GM12878 (cell line): ENCODE measurements at regions not wholly inside any gene's neighbourhood (a gene's known extent, or its start where the extent isn't known, plus 50 kb on each side); places are given as distances from the start of the nearest gene placed in this dataset.

Source experiments
- CTCF ChIP-seq, 3 experiments: IDR thresholded peaks in 2 of 3; conservative IDR thresholded peaks in 1 of 3; 2 replicates each; pipeline ENCODE4 v1.5.1; 2011; ENCODE audit warnings: low read depth in 3 of 3, low read length in 3 of 3, mild to moderate bottlenecking in 3 of 3, control low read depth in 2 of 3, moderate library complexity in 2 of 3, inconsistent platforms in 1 of 3, mixed read lengths in 1 of 3; ENCODE audit not compliant: control insufficient read depth in 2 of 3, insufficient read depth in 1 of 3; ENCODE audit errors: extremely low read depth in 1 of 3
- E2F8 ChIP-seq: fragments of 450-650 bp; IDR thresholded peaks from 2 replicates; pipeline ENCODE4 v1.6.1; 2018; ENCODE audit warnings: mild to moderate bottlenecking, low read depth, moderate library complexity; ENCODE audit not compliant: partially characterized antibody
- EGR1 ChIP-seq, 2 experiments: IDR thresholded peaks; 1 replicate in 1 of 2; 2 replicates in 1 of 2; pipeline ENCODE4 v1.6.1; 2011 to 2012; ENCODE audit warnings: low read depth in 2 of 2, low read length in 2 of 2, borderline replicate concordance in 1 of 2, mild to moderate bottlenecking in 1 of 2, moderate library complexity in 1 of 2
- ELK1 ChIP-seq: IDR thresholded peaks from 2 replicates; pipeline ENCODE4 v1.6.1; 2012; ENCODE audit warnings: low read depth, low read length, improper control_type of control experiment
- EZH2 ChIP-seq: IDR thresholded peaks from 2 replicates; pipeline ENCODE4 v1.6.1; 2012; ENCODE audit warnings: low read depth, mild to moderate bottlenecking, control low read depth, inconsistent platforms, low read length, borderline replicate concordance; ENCODE audit not compliant: control insufficient read depth
- MTA3 ChIP-seq: IDR thresholded peaks from 2 replicates; pipeline ENCODE4 v1.6.1; 2012; ENCODE audit warnings: low read length, inconsistent platforms, borderline replicate concordance
- NFYB ChIP-seq: IDR thresholded peaks from 2 replicates; pipeline ENCODE4 v1.6.1; 2011; ENCODE audit warnings: low read depth, mild to moderate bottlenecking, low read length, improper control_type of control experiment, moderate library complexity; ENCODE audit not compliant: insufficient read depth
- NR2C1 ChIP-seq: fragments of 450-650 bp; IDR thresholded peaks from 2 replicates; pipeline ENCODE4 v1.6.1; 2017; ENCODE audit warnings: antibody characterized with exemption, mild to moderate bottlenecking, moderate library complexity
- PAX8 ChIP-seq: fragments of 450-650 bp; IDR thresholded peaks from 2 replicates; pipeline ENCODE4 v1.6.1; 2017; ENCODE audit warnings: mild to moderate bottlenecking, moderate library complexity

GRCh38 chr2:156151351-156151750, 181.2 kb downstream of the NR4A2 start:
- no peak for TF ChIP-seq NFYB
- no peak for TF ChIP-seq E2F8
- no peak for TF ChIP-seq CTCF (IDR thresholded peaks at IDR 0.05 in 2 of 3, conservative IDR thresholded peaks at IDR 0.05 in 1 of 3; ENCODE audit: control insufficient read depth in 2 of 3, extremely low read depth in 1 of 3, insufficient read depth in 1 of 3, low read depth in 3 of 3, low read length in 3 of 3)
- TF ChIP-seq EZH2: no peak
- no peak for TF ChIP-seq EGR1 (IDR thresholded peaks at IDR 0.05; ENCODE audit: borderline replicate concordance in 1 of 2, low read depth in 2 of 2, low read length in 2 of 2)
- TF ChIP-seq PAX8: no peak
- no peak for TF ChIP-seq ELK1
- no peak for TF ChIP-seq MTA3
- TF ChIP-seq NR2C1: no peak
